RKO (cell line): ENCODE measurements at regions not wholly inside any gene's neighbourhood (a gene's known extent, or its start where the extent isn't known, plus 50 kb on each side); places are given as distances from the start of the nearest gene placed in this dataset.
A peak's percentile ranks its signal among the peaks of the same experiment; 100 is the strongest.

Source experiments
- DNase-seq: peaks from one replicate; pipeline ENCODE4 v3.0.0-alpha.2; 2016; ENCODE audit warnings: low spot score

DNA sequence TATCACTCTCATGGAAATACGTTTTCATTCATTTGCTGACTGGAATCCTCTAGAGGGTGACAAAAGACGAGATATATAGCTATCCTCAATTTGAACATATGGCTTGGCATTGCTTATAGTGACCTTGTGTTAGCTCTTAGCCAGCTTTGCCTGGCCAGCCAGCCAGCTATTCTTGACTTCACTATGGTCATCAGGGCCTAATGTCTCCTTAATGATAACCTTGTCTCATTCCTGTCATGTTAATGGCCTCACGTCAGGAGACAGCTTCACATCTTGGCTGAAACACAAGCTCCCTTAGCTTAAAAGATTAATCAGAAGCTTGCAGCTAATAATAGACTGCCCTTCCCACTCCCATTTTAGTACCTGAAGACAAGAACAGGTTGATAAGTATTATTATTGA is 1517.5 kb upstream of the PIK3C3 start:
- DNase-seq, result no peak

DNA sequence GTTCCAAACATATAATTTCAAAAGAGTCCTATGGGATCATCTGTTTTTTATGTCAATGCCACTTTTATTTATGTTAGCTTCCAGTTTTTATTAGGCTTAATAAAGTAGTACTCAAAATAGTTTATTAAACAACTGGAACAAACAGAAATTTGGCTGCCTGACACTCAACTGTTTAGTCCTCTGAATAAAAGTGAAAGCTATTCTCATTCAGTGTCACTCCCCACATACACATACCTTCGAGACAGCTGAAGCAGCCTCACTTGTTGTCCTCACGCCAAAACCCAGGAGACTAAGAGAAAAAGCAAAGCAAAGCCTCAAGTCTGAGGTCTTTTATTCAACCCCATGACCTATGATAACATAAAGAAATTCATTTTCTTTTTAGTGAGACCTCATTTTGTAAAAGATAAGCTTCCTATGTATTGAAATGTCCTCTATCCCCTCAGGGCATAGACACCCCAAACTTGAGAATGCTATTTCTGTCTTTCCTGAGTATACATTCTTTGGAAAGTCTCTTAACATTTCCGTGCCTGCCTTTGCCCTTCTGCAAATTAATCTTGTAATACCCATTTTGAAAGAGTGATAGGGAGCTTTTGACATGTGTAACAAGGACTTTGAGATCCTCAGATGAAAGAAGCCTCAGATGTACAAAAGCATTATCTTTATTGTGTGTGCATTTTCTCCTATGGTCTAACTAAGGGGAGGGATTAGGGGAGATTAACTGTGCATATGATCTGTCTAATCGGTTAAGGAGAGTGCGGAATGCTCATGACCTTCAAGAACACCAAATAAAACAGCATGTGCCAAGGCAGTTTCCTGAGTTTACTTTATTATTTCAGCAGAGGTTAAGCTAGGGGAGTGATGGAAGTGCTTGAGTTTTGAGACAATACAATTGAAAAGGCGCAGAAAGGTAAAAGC is 1523.7 kb upstream of the PIK3C3 start:
- DNase-seq, result no peak

DNA sequence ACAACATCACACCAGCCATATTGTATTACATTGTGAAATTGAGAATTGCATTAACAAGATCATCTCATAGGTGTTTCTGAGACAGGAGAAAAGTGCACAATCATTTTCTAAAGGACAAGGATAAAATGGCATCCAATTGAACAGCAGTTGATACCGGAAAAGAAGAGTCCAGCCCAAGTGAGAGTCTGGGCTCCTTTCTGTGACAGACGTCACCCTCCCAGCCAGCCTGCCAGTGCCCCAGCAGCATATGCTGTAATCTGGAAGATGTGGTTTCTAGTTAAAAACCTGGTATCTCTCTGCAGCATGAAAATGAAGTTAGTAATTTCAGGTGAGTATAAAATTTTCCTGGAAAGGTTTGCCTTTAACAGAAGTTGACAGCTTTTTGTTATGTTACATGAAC is 1531.7 kb upstream of the PIK3C3 start:
- no peak for DNase-seq

DNA sequence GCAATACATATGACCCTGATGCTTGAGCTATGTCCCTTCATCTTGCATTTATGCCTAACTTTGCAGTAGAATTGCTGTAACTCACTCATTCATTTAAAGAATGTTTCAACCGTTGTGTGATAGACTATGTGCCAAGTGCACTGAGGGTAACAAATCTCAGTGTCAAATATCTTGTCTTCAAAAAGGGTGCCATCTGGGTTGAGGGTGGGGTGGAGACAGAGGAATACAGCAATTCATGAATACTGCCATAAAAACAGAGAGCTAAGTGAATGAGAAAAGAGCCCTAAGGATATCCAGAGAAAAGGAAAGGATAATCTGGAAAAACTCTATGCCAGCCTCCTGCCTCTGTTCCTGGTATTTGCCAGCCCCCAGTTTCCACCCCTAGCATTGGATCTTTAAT is 1534.4 kb upstream of the PIK3C3 start:
- no peak for DNase-seq

DNA sequence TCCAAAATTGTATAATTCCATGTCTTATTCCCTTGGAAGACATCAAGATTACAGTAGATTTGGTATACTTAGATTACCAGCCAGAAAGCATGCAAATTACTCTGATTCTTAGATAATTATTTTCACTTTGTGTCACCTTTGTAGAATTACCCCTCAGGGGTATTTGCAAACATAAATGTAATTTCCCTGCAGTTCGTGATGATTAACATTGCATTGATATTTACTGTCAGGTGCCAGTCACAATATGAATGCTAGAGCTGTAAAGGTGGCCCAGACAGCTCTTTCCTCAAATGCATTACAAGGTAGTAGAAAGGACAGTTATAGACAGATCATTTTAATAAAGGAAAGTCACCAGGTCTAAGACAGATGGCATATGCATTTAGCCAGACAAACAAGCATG is 1537.5 kb upstream of the PIK3C3 start:
- no peak for DNase-seq

DNA sequence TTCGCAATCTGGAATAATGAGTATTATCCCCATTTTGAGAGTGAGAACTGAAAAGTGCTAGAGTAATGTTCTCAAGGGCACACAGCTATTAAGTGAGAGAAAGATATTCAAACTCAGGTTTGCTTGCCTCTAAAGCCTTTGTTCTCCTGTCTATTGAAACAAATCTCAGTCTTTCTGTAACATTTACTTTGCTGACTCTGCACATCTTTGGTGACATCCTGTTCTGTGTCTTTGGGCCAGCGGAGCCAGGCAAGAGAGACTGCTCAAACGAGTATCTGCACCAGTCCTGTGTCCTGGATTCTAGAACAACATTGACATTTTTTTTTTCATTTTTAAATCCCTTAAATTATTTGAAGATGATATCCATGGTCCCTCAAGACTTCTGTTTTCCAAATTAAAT is 1539.2 kb upstream of the PIK3C3 start:
- no peak for DNase-seq

DNA sequence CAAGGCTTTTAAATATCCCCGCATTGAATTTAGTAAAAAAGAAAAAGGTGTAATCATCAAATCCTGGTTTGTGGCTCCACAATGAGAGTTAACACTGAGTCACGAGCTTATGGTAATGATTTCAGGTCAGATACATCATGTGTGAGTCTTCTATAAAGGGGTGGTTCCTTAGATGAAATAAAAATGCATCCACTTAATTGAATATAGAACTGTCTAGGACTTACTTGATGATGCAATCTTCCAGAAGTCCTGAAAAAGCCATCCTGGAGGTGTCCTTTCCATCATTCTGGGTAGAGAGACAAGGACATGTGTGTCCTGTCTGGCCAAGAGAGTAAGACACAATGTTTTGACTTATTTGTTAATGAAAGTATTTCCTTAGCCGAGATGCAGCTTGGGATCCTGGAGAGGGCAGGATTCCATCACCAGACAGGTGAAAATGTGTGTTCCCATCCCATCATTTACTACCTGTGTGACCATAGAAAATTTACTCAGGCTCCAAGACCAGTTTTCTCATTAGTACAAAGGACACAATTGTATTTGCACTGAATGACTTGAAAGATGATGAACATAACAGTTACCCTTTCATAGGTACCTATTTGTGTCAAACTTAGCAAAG is 1539.8 kb upstream of the PIK3C3 start:
- DNase-seq, result no peak

DNA sequence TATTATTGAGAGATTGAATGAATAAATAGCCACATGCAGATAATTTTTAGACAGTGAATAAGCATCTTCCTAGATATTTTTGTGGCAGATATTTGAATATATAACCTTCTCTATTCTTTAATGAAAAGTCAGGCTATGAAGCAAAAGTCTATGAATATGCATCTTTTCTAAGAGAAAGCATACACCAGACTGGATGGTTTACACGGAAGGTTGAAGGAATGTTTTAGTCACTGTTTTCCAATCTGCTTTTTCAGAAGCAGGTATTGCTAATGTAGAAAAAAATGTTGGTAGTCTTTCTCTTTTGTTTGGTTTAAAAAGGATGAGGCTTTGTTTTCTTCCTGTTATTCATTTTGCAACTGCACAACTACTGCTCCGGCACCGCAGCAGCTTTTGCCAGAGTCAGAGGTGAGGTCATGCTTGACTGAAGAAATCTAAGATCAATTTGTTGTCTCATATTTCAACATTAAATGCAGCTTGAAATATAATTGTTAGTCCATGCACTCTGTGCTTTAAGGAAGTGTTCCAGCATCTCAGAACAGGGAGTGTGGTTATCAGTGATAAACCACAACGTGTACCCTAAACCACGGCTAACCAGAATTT is 1540.8 kb upstream of the PIK3C3 start:
- no peak for DNase-seq

DNA sequence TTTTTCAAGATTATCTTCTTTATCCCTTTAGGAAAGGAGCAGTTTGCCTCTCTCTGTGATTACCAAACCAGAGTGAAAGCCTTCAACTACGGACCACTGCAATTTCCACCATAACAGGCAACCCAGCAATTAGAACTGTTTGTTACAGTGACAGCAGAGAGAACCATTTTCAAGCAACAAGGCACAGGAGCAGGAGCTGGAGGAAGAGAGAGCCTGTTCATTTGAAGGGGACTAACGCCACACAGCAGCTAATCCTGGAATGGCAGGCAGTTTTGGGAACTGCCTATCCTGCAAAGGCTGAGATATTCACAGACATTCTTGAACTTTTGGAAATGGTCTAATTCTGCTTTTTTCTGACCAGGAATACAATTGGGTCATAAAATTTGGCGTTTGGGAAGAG is 1541.9 kb upstream of the PIK3C3 start:
- peak; percentile 51 for DNase-seq

DNA sequence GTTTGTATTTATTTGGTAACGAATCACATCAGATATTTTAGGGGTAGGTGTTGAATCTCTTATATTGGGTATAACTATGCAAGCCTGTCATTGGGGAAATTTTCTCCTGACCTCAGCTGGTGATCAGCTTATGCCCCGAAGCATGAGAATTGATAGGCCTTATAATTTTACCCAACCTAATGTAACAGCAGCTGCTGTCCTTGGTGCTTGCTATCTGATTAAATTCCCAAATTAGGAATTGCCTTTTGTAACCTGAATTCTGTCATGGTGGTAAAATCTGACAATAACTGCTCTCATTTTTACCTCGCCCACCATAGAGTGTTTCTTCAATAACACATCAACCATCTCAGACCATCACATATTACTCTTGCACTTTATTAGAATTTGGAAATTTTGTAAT is 1542.6 kb upstream of the PIK3C3 start:
- DNase-seq, result no peak

DNA sequence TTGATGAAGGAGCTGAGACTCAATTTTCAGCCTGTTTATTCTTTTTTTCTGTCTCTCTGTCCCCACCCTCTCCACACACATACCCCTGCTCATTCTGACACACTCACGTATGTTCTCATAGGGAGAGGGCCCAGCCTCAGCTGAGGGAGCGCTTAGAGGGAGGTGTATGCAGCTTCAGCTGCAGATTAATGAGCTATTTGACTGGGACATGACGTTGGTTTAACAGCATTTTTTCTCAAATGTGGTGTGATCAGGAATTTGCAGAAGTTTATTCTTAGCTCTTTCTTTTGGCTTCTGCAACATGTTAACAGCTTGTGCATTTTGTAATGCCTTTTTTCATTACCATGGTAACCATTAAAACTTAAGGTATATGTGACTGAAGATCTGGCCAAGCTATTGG is 1547.1 kb upstream of the PIK3C3 start:
- no peak for DNase-seq

DNA sequence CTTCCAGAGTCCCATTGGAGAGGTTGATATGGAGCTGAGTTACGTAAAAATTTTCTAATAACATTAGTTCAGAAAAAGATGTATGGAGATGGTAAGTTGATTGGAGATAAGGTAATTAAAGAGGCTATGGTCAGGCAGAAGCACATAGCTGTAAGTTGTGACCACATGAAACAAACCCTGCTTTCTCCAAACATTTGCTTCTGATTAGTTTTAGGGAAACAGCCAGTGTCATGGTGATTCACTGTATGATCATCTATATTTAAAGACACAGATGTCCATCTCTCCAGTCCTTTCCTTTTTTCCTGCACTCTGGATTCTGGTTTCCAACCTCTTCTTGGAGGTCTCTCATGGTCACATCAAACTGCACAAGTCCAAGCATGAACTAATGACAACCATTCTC is 1550.8 kb upstream of the PIK3C3 start:
- DNase-seq, result no peak

DNA sequence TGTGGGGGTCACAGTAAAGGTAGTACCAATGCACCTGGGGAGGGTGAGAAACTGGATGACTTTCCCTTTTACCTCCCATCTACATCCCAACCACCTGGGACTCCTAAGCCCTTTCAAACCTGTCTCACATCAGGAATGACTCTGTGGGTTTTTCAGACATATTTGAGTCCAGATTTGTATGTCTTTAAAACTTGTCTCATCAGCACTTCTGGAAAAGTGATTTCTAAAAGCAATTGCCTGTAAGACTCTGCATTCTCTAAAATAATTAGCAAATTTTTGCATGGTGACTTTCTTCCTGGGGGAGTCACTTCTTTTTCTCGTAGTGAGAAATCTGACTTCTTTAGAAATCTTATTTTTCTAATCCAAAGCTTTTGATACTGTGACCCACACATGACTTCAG is 1553.0 kb upstream of the PIK3C3 start:
- no peak for DNase-seq

DNA sequence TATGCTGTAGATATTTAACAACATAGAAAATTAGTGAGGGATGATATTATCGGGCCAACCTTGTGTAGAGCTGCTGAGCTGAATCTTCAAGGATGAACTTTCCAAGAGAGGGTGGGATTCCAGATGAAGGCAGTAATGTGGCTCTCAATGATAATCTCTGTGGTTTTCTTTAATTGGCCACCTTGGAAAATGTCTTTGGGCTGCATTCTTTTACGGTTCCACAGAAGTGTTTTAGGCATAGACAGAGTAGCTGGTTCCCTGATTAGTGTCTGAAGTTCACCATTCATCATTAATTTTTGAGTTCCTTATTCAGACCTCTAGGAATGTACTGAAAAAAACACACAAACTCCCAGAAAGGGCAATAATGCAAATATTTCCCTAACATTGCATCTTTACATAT is 1566.9 kb upstream of the PIK3C3 start:
- DNase-seq, result no peak

DNA sequence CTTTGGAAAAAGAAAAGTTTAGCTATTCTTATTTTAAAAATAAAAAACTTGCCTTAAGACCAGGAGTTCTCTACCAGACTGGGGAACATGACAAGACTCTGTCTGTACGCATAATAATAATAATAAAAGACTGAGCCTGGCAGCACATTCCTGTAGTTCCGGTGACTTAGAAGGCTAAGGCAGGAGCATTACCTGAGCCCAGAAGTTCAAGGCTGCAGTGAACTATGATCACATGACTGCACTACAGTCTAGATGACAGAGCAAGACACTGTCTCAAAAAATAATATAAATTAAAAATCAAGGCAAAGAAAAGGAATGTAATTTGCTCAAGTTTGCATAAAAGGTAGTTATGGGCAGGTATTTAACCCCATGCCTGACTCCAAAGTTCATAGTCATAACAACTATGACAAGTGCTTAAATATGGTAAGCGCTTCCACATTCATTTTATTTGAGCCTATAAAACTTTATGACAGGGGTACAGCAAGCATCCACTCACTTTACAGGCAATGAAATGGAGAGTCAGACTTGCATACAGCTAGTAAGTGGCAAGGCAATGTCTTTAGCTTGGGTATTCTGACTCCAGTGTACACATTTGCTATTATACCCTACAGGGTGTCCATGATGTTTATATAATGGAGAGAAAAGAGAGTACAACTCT is 1567.8 kb upstream of the PIK3C3 start:
- DNase-seq, result no peak

DNA sequence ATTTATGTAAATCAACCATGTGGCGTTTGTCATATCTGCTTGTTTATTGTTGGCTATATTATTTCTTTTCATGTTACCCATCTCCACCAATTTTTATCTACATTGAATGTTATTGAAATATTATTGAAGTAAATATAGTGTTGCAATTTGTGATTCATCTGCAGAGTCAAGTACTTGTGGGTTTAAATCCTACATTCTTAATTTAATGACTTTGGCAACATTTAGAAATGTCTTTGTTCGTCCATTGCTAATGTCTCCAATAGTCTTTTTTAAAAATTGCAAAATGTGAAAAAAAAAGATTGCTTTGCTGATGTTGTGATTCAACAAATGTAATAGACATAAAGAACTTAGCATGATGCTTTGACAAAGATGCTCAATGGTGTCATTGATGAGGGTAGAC is 1572.8 kb upstream of the PIK3C3 start:
- no peak for DNase-seq

DNA sequence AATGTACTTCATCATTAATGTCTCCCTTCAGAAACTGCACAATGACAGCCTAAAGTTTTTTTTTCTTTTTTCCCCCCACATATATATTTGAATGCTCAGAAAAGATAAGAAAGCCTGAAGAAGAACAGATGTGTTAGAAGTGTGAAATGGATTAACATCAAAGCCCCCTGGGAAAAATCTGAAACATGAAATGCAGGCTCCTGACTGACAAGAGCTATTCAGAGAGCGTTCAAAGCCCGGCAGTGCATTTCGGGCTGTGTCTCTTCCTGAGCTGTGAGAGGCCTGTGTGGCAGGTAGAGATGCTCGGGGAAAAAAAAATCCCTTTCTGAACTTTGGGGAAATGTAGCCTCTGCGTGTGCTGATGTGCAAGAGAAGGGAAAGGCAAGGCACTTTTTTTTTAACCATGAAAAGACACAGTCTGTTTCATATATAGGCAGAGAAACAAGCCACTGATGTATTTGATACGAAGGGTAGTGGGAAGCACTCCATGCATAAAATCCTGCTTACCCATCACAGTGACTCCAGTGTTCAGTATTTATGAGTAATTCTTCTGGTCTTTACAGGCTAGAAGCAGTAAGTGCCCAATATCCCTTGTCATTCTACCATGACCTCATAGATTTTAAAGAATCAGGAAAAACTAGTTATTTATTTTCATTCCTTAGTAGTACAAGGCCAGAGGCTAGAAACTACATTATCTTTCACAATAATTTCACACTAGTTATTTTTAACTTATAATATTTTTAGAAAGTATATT is 1574.2 kb upstream of the PIK3C3 start:
- DNase-seq, result peak; percentile 2

DNA sequence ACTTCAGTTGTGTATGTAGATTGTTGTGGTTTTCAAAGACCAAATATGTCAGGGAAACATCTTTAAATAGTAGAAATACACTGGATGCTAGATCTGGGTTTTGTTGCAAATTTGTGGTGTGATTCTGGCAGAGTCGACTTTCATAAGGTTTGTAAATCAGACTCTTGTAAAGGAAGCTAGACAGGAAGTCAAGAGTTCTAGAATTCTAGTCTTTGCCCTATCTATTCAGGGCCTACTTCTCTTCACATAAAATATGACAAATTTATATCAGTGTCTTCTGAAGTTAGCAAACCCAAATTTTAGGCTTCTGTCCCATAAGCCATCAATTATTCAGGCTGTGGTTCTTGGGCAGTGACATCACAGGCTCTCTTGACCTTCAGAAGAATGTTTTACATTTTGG is 1579.2 kb upstream of the PIK3C3 start:
- no peak for DNase-seq

DNA sequence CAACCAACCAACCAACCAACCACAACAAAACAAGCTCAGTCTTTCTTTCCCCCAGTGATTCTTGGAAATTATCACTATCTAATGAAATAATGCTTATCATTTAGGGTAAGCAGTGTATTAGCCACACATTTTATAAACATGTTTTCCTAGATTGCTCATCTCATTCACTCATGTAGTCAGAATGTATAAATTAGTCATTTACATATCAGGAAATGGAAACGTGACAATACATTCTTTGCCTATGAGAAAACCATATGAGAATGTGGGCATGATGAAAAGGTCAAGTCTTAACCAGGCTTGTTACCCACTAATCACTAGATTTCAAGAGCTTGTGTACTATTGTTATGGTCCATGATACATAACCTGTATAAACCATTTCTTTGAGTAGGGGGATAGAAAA is 1583.4 kb upstream of the PIK3C3 start:
- DNase-seq, result peak; percentile 58

DNA sequence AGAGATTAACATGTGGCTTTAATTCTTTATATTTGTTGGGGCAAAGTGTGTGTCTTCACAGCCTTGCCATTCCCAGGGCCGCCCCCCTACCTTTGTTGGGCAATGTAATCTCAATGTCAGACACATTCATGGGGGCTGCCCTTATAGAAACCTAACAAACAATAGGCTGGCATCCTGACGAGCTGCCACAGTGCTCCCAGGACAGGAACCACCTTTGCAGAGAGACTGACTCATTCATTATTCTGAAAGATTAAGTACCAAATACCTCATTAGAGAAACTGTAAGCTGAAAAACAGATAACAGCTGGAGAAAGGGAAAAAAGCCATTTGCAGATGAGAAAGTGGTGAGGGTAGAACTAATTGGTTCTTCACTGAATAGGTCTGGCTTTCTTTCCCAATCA is 1587.5 kb upstream of the PIK3C3 start:
- no peak for DNase-seq

DNA sequence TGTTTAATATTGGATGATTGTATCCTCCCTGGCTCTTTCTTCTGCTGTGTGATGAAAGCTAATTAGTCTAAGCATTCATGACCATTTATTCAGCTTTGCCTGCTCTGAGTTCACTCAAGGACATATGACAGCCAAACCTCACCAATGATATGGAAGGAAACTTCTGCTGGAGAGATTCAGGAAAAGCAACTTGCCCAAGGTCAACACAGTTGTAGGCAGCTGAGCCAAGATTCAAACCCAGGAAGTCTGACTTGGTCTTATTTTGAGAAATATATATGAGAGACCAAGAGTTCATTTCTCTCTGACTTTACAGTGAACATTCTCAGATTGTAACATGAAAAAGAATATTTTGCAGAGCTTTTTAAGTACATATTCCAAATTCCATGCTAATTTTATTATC is 1588.5 kb upstream of the PIK3C3 start:
- DNase-seq, result no peak

DNA sequence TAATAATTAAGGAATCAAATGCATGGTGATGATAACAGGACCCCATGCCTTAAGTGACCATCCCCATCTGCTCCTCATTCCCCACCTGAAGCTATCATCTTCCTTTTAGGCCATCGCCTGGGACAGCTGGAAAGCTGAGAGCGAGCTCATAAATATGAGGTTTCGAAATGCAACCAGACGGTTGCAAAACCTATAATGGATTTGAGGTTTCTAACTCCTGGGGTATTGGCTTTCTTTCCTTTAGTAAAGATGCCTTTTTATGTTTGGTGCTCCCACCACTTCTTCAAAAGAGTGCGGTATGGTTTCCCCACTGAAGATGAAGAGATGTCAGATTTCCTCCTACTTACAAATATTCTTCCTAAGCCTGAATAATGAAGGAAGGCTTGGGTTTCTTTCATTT is 1589.5 kb upstream of the PIK3C3 start:
- no peak for DNase-seq
